Neural cell (in vitro differentiated cells): ENCODE measurements at regions not wholly inside any gene's neighbourhood (a gene's known extent, or its start where the extent isn't known, plus 50 kb on each side); places are given as distances from the start of the nearest gene placed in this dataset.
A peak's percentile ranks its signal among the peaks of the same experiment; 100 is the strongest.

ENCODE experiments used
- H2AFZ ChIP-seq: fragments of 200-600, 300-800 bp; sonication (generic), shearing (Covaris generic); 2 replicates; pipeline ENCODE4 v1.6.0; 2014; ENCODE audit warnings: low read depth, mild to moderate bottlenecking, antibody characterized with exemption, low read length, moderate library complexity
- H3F3A ChIP-seq: fragments of 200-600 bp; shearing (Covaris generic); 2 replicates; pipeline ENCODE4 v1.6.1; 2016; ENCODE audit warnings: mild to moderate bottlenecking, moderate library complexity, mixed read lengths, antibody characterized with exemption, low read length; ENCODE audit not compliant: insufficient read depth, poor library complexity, severe bottlenecking
- H3K27ac ChIP-seq: fragments of 200-600, 300-800 bp; sonication (generic), shearing (Covaris generic); 2 replicates; pipeline ENCODE4 v1.5.1; 2014; ENCODE audit warnings: mild to moderate bottlenecking, low read length, moderate library complexity
- H3K27me3 ChIP-seq: fragments of 300-800, 200-600 bp; sonication (generic), shearing (Covaris generic); 2 replicates; pipeline ENCODE4 v1.6.0; 2014; ENCODE audit warnings: mild to moderate bottlenecking, low read depth, low read length, moderate library complexity; ENCODE audit not compliant: insufficient read depth
- H3K36me3 ChIP-seq: fragments of 300-800, 200-600 bp; sonication (generic), shearing (Covaris generic); 2 replicates; pipeline ENCODE4 v1.5.1; 2014; ENCODE audit warnings: mild to moderate bottlenecking, antibody characterized with exemption, low read length, moderate library complexity; ENCODE audit not compliant: insufficient read depth
- H3K4me2 ChIP-seq: fragments of 300-800, 200-600 bp; sonication (generic), shearing (Covaris generic); 2 replicates; pipeline ENCODE4 v1.6.0; 2014; ENCODE audit warnings: mild to moderate bottlenecking, low read length
- H3K4me3 ChIP-seq: fragments of 300-800, 200-600 bp; sonication (generic), shearing (Covaris generic); 2 replicates; pipeline ENCODE4 v1.5.1; 2014; ENCODE audit warnings: mild to moderate bottlenecking, low read length, moderate library complexity
- H3K79me2 ChIP-seq: fragments of 200-600 bp; shearing (Covaris generic); replicated peaks from 2 replicates; pipeline ENCODE4 v1.6.0; 2014; ENCODE audit warnings: mild to moderate bottlenecking, low read length, moderate library complexity; ENCODE audit not compliant: insufficient read depth
- H3K9ac ChIP-seq: fragments of 300-800, 200-600 bp; sonication (generic), shearing (Covaris generic); 2 replicates; pipeline ENCODE4 v1.6.1; 2016; ENCODE audit warnings: mild to moderate bottlenecking, low read length, mixed read lengths
- H3K9me2 ChIP-seq: fragments of 200-600 bp; shearing (Covaris generic); 2 replicates; pipeline ENCODE4 v1.6.1; 2016; ENCODE audit warnings: mild to moderate bottlenecking, low read length, mixed read lengths; ENCODE audit not compliant: insufficient read depth
- H3K9me3 ChIP-seq: fragments of 200-600, 300-800 bp; sonication (generic), shearing (Covaris generic); 2 replicates; pipeline ENCODE4 v1.6.1; 2016; ENCODE audit warnings: mild to moderate bottlenecking, mixed run types, low read length, moderate library complexity, mixed read lengths
- H4K20me1 ChIP-seq: fragments of 200-600 bp; shearing (Covaris generic); 2 replicates; pipeline ENCODE4 v1.6.1; 2016; ENCODE audit warnings: mild to moderate bottlenecking, mixed run types; ENCODE audit not compliant: insufficient read depth
- EP300 ChIP-seq: fragments of 450-650 bp; conservative IDR thresholded peaks from 2 replicates; pipeline ENCODE4 v1.6.1; 2014; ENCODE audit warnings: antibody characterized with exemption, mild to moderate bottlenecking, moderate library complexity; ENCODE audit not compliant: poor library complexity, severe bottlenecking
- EZH2 ChIP-seq: fragments of 200-600, 300-800 bp; shearing (Covaris generic), sonication (generic); IDR thresholded peaks from 2 replicates; pipeline ENCODE4 v1.6.1; 2014; ENCODE audit warnings: antibody characterized with exemption, low read length, borderline replicate concordance, mild to moderate bottlenecking; ENCODE audit not compliant: insufficient read depth, poor library complexity, severe bottlenecking
- MXI1 ChIP-seq: fragments of 450-650 bp; conservative IDR thresholded peaks from 2 replicates; pipeline ENCODE4 v1.6.1; 2014; ENCODE audit warnings: antibody characterized with exemption, mild to moderate bottlenecking; ENCODE audit not compliant: poor library complexity, severe bottlenecking
- POLR2AphosphoS5 ChIP-seq: IDR thresholded peaks from 2 replicates; pipeline ENCODE4 v1.6.1; 2012
- RAD21 ChIP-seq: fragments of 450-650 bp; conservative IDR thresholded peaks from 2 replicates; pipeline ENCODE4 v1.6.1; 2014; ENCODE audit warnings: antibody characterized with exemption, mild to moderate bottlenecking, moderate library complexity
- SMC3 ChIP-seq: fragments of 450-650 bp; conservative IDR thresholded peaks from 2 replicates; pipeline ENCODE4 v1.6.1; 2014; ENCODE audit warnings: antibody characterized with exemption, mild to moderate bottlenecking, moderate library complexity; ENCODE audit not compliant: poor library complexity
- TAF1 ChIP-seq: IDR thresholded peaks from 2 replicates; pipeline ENCODE4 v1.6.1; 2012; ENCODE audit warnings: low read depth
- TF ChIP-seq, protein P1 (sequence below): fragments of 450-650 bp; IDR thresholded peaks from 2 replicates; pipeline ENCODE4 v1.5.1; 2014; ENCODE audit warnings: antibody characterized with exemption, mild to moderate bottlenecking, moderate library complexity; ENCODE audit not compliant: poor library complexity, severe bottlenecking
- TF ChIP-seq, protein P2 (sequence below): IDR thresholded peaks from 2 replicates; pipeline ENCODE4 v1.6.1; 2012; ENCODE audit warnings: borderline replicate concordance

DNA sequence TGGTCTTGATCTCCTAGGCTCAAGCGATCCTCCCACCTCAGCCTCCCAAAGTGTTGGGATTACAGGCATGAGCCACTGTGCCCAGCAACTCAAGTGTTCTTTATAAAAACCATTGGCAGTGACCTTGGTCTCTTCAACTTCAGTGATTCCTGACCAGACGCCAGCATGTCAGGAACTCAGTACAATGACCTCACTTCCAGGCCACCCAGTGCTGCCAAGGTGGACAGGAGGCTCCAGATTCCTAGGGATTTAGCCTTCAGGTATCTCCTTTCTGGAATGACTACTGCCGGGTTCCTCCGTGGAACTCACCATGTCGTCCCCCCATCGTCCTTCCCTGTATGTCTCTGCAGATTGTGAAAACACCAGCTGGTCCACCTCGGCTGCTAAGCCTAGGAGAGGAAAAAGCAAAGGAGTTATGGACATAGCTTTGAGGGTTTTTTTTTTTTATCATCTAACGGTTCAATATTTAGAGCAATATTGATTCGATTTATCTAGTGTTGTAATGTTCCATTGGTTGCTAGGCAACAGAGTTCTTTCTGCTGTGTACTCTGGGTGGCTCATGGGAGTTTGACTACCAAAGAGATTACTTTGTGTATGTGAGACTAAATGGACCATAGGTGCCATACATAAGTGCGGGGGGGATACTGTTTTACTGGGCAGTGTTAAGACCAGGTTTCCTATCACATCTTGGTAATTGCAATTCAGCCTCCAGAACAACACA, 425.8 kb upstream of the AUTS2 start:
- no peak overlapping the region for H3K9ac ChIP-seq
- no peaks in the 10 kb centered on the region for H3K9me3 ChIP-seq
- no peaks in the 10 kb centered on the region for H3K36me3 ChIP-seq
- H3K27me3 ChIP-seq: no peaks in the 10 kb centered on the region
- H3K79me2 ChIP-seq: no peaks in the 10 kb centered on the region
- no peaks in the 10 kb centered on the region for H3K9me2 ChIP-seq
- TF ChIP-seq SMC3 (no peak), EP300 (peak; percentile 10)
- no peaks in the 10 kb centered on the region for H4K20me1 ChIP-seq
- H3K4me2 ChIP-seq: no peak overlapping the region
- no peak overlapping the region for H3K27ac ChIP-seq
- H2AFZ ChIP-seq: no peak overlapping the region
- H3F3A ChIP-seq: no peaks in the 10 kb centered on the region
- H3K4me3 ChIP-seq: no peak overlapping the region

GRCh38 chr7:69173341-69173740, 424.9 kb upstream of the AUTS2 start:
- no peak overlapping the region for H3K9ac ChIP-seq
- no peaks in the 10 kb centered on the region for H3K9me3 ChIP-seq
- no peak overlapping the region for H2AFZ ChIP-seq
- H3K27ac ChIP-seq: no peak overlapping the region
- TF ChIP-seq POLR2AphosphoS5 (no peak), RAD21 (no peak), SMC3 (no peak), TAF1 (no peak), MXI1 (no peak), EZH2 (no peak), EP300 (no peak)
- TF ChIP-seq, protein P1, sequence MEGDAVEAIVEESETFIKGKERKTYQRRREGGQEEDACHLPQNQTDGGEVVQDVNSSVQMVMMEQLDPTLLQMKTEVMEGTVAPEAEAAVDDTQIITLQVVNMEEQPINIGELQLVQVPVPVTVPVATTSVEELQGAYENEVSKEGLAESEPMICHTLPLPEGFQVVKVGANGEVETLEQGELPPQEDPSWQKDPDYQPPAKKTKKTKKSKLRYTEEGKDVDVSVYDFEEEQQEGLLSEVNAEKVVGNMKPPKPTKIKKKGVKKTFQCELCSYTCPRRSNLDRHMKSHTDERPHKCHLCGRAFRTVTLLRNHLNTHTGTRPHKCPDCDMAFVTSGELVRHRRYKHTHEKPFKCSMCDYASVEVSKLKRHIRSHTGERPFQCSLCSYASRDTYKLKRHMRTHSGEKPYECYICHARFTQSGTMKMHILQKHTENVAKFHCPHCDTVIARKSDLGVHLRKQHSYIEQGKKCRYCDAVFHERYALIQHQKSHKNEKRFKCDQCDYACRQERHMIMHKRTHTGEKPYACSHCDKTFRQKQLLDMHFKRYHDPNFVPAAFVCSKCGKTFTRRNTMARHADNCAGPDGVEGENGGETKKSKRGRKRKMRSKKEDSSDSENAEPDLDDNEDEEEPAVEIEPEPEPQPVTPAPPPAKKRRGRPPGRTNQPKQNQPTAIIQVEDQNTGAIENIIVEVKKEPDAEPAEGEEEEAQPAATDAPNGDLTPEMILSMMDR: no peak
- TF ChIP-seq, protein P2, sequence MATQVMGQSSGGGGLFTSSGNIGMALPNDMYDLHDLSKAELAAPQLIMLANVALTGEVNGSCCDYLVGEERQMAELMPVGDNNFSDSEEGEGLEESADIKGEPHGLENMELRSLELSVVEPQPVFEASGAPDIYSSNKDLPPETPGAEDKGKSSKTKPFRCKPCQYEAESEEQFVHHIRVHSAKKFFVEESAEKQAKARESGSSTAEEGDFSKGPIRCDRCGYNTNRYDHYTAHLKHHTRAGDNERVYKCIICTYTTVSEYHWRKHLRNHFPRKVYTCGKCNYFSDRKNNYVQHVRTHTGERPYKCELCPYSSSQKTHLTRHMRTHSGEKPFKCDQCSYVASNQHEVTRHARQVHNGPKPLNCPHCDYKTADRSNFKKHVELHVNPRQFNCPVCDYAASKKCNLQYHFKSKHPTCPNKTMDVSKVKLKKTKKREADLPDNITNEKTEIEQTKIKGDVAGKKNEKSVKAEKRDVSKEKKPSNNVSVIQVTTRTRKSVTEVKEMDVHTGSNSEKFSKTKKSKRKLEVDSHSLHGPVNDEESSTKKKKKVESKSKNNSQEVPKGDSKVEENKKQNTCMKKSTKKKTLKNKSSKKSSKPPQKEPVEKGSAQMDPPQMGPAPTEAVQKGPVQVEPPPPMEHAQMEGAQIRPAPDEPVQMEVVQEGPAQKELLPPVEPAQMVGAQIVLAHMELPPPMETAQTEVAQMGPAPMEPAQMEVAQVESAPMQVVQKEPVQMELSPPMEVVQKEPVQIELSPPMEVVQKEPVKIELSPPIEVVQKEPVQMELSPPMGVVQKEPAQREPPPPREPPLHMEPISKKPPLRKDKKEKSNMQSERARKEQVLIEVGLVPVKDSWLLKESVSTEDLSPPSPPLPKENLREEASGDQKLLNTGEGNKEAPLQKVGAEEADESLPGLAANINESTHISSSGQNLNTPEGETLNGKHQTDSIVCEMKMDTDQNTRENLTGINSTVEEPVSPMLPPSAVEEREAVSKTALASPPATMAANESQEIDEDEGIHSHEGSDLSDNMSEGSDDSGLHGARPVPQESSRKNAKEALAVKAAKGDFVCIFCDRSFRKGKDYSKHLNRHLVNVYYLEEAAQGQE: no peak
- H3K79me2 ChIP-seq: no peaks in the 10 kb centered on the region
- H3F3A ChIP-seq: no peaks in the 10 kb centered on the region
- H4K20me1 ChIP-seq: no peaks in the 10 kb centered on the region
- H3K9me2 ChIP-seq: no peaks in the 10 kb centered on the region
- H3K36me3 ChIP-seq: no peaks in the 10 kb centered on the region
- no peaks in the 10 kb centered on the region for H3K27me3 ChIP-seq
- H3K4me3 ChIP-seq: no peak overlapping the region
- no peak overlapping the region for H3K4me2 ChIP-seq

GRCh38 chr7:69173846-69174245, 424.4 kb upstream of the AUTS2 start:
- H2AFZ ChIP-seq: no peak overlapping the region
- no peak overlapping the region for H3K9ac ChIP-seq
- no peak overlapping the region for H3K27ac ChIP-seq
- no peaks in the 10 kb centered on the region for H4K20me1 ChIP-seq
- no peaks in the 10 kb centered on the region for H3K79me2 ChIP-seq
- TF ChIP-seq SMC3: no peak
- no peak for TF ChIP-seq MXI1
- no peak for TF ChIP-seq RAD21
- TF ChIP-seq, protein P1: no peak
- TF ChIP-seq, protein P2: no peak
- TF ChIP-seq EP300: no peak
- TF ChIP-seq TAF1: no peak
- no peak for TF ChIP-seq EZH2
- no peak for TF ChIP-seq POLR2AphosphoS5
- no peak overlapping the region for H3K4me3 ChIP-seq
- no peaks in the 10 kb centered on the region for H3F3A ChIP-seq
- H3K4me2 ChIP-seq: no peak overlapping the region
- no peaks in the 10 kb centered on the region for H3K9me3 ChIP-seq
- H3K27me3 ChIP-seq: no peaks in the 10 kb centered on the region
- no peaks in the 10 kb centered on the region for H3K36me3 ChIP-seq
- no peaks in the 10 kb centered on the region for H3K9me2 ChIP-seq
